ENCODE measurements at regions not wholly inside any gene's neighbourhood (a gene's known extent, or its start where the extent isn't known, plus 50 kb on each side); places are given as distances from the start of the nearest gene placed in this dataset.

DNA sequence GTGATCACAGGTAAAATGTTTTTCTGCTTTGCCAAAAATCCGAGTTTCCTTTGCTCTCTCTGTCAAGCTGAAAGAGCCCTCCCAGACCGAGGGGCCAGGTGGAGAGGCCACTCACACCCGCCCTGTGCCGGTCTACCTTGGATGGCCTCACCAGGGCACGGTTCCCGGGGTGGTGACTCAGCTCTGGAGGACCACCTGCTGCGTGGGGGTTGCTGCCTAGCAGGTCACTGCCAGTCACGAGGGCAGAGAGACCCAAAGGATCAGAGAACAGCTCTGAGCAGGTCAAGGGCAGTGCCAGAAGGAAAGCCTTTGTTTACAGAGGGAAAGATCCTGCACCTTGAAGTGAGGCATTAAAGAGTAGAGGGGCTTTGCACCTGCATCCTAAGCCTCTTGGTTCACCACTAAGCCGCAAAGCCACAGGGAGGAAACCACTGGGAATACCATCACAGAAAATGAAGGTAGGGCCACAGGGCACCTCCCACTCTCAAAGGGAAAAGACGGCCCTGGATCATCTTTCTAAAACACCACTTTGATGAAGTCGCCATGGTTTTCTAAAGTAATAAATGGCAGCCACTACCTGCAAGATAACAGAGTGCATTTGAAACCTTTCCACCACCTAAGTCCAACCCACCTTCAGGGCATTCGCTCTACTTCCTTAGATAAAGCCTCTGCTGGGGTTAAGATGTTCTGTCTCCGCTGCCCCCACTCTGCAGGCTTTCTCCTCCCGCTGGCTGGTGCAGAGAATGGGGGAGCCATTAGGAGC lies 160.3 kb upstream of the KLF14 start:
- 41% methylated on average over 4 of the region's 14 CpGs for WGBS (ENCODE audit: insufficient coverage, low coverage, low lambda C conversion rate, missing lambda C conversion rate)
- TF ChIP-seq, protein P1, sequence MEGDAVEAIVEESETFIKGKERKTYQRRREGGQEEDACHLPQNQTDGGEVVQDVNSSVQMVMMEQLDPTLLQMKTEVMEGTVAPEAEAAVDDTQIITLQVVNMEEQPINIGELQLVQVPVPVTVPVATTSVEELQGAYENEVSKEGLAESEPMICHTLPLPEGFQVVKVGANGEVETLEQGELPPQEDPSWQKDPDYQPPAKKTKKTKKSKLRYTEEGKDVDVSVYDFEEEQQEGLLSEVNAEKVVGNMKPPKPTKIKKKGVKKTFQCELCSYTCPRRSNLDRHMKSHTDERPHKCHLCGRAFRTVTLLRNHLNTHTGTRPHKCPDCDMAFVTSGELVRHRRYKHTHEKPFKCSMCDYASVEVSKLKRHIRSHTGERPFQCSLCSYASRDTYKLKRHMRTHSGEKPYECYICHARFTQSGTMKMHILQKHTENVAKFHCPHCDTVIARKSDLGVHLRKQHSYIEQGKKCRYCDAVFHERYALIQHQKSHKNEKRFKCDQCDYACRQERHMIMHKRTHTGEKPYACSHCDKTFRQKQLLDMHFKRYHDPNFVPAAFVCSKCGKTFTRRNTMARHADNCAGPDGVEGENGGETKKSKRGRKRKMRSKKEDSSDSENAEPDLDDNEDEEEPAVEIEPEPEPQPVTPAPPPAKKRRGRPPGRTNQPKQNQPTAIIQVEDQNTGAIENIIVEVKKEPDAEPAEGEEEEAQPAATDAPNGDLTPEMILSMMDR (IDR thresholded peaks at IDR 0.05), result no peak
- TF ChIP-seq POLR2A (IDR thresholded peaks at IDR 0.05), result no peak
- intact Hi-C loops (cut with DNase I), result no loop called here
- peak; percentile 79 to 81 (median 80) for ATAC-seq
- Histone ChIP-seq H3K27me3 (no peaks in the 10 kb centered on the region), H3K4me3 (no peak overlapping the region), H3K27ac (peak overlapping the region; percentile 59 to 73 (median 60)), H3K36me3 (no peaks in the 10 kb centered on the region), H3K4me1 (peaks cover 0 to 76% (median 29%) of the 10 kb centered on the region in 4 donors), H3K9me3 (no peaks in the 10 kb centered on the region)
- peak; percentile 91 to 92 (median 92) for DNase-seq

DNA sequence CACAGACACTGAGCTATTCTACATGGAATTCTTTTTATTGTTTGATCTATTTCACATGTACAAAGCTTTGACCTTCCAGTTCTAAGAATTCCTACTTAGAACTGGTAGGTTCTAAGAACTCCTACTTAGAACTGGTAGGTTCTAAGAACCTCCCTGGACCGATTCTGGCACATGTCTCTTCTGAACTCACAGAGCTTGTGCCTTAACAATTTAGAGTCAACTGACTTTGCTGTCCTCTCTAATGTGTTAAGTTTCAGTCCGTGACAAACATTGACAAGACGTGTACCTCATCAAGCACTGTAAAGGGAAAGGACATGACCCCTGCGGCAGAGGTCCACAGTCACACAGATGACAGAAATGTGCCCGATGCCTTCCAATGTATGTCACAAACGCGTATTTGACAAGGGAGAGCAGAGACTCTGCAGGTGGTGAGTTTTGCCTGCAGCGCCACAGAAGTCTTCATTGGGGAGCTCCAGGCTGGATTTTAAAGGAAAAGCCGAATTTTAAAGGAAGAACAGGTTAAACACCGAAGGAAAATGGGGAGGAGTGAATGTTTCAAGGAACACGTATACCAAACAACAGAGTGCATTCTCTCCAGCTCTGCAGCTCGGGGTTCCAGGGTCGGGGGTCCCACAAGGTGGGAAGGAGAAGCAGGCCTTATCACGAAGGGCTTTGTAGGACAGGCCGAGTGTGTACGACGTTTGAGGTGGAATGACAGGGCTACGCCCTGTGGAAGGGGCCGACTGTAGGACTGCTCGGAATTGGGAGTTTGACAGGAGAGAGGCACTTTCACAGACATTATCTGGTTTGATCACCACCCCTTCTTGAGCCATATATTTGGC lies 161.1 kb upstream of the KLF14 start:
- Histone ChIP-seq H3K4me3 (no peak overlapping the region), H3K4me1 (peaks cover 0 to 82% (median 30%) of the 10 kb centered on the region in 4 donors), H3K27ac (peak overlapping the region; percentile 59 to 73 (median 60)), H3K36me3 (no peaks in the 10 kb centered on the region), H3K9me3 (no peaks in the 10 kb centered on the region), H3K27me3 (no peaks in the 10 kb centered on the region)
- no peak for ATAC-seq
- no peak for DNase-seq
- no peak for TF ChIP-seq POLR2A (IDR thresholded peaks at IDR 0.05)
- TF ChIP-seq, protein P1 (IDR thresholded peaks at IDR 0.05), result no peak
- WGBS (ENCODE audit: insufficient coverage, low coverage, low lambda C conversion rate, missing lambda C conversion rate), result 66% methylated on average over 13 of the region's 20 CpGs
- intact Hi-C loops (cut with DNase I), result no loop called here

DNA sequence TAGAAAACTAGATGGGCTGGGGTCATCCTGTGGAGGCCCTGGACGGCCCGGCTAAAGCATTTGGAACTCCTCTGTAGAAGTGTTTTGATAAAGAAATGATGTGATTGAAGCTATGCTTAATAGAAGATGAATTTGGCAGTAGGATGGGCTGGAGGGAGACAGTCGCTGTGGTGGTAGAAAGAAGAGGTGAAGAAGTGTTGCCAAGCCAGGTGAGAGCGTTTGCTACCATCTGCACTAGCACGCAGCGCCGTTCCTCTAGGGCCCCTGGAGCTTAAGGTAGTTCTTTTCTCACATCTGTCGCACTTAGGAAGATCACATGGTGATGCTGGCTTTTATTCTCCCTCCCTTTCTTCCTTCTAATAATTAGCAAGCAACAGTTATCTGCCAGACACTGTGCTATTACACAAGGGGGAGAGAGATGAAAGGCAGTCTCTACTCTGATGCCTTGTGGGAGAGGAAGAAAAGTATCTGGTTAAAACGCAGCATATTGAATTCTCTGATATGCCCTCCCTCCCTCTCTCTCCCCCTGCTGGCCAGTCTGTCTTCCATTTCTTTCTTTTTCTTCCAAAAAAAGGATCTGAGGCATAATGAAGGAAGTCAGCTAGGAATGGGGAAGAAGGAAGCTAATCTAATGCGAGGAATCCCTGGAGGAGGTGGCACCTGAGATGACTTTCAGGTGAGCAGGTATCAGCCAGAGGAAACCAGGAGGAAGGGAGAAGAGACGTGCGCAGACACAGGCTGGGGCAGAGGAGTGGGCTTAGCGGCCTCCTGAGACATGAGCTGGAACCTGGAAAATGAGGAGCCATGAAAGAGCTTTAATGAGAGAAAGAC lies 162.3 kb upstream of the KLF14 start:
- TF ChIP-seq, protein P1 (IDR thresholded peaks at IDR 0.05), result peak in 3 of 4 donors; percentile 25 to 39 (median 33)
- TF ChIP-seq POLR2A (IDR thresholded peaks at IDR 0.05), result no peak
- peaks cover 0 to 82% (median 34%) of the 10 kb centered on the region in 4 donors for H3K4me1 ChIP-seq
- WGBS (ENCODE audit: insufficient coverage, low coverage, low lambda C conversion rate, missing lambda C conversion rate), result 59% methylated on average over 11 of the region's 13 CpGs
- H3K4me3 ChIP-seq, result no peak overlapping the region
- intact Hi-C loops (cut with DNase I), result no loop called here
- DNase-seq, result no peak
- ATAC-seq, result no peak
- peak overlapping the region in 2 of 3 donors; percentile 28 to 83 for H3K27ac ChIP-seq
- H3K27me3 ChIP-seq, result no peaks in the 10 kb centered on the region
- H3K36me3 ChIP-seq, result no peaks in the 10 kb centered on the region
- H3K9me3 ChIP-seq, result no peaks in the 10 kb centered on the region

DNA sequence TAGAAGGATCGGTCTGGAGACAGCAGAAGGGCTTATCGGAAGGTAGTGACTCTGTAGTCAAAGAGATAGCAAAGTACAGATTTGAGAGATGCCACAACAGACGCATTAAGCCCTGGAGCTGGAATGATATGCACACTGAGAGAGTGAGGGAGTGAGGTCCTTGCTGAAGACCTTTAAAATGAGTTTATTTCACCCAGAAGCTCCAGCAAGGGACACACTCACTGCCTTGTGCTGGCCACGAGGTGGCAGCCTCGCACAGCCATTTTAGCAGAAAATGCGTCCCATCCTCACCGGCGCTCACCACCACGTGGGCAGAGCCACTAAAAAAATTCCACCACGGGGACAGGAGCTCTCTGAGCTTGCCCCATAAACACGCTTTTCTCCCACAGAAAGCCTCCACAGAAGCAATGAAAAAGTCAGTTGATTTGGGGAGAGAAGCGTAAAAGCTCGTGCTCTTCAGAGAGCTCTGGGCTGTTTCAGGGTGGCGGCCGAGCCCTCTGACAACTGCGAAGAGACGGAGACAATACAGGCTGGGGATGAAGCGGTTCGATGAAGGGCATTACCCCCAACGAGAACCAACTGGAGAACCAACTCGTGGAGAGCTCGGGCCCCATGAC lies 163.0 kb upstream of the KLF14 start:
- 26% methylated on average over 14 of the region's 22 CpGs for WGBS (ENCODE audit: insufficient coverage, low coverage, low lambda C conversion rate, missing lambda C conversion rate)
- intact Hi-C loops (cut with DNase I), result no loop called here

More for the DNA sequence above, 163.0 kb upstream of the KLF14 start:
- peak; percentile 32 to 57 (median 54) for ATAC-seq
- H3K36me3 ChIP-seq, result no peaks in the 10 kb centered on the region
- H3K4me1 ChIP-seq, result peaks cover 0 to 84% (median 33%) of the 10 kb centered on the region in 4 donors
- H3K27me3 ChIP-seq, result no peaks in the 10 kb centered on the region
- H3K9me3 ChIP-seq, result no peaks in the 10 kb centered on the region
- peak overlapping the region in 2 of 3 donors; percentile 28 to 83 for H3K27ac ChIP-seq
- TF ChIP-seq, protein P1 (IDR thresholded peaks at IDR 0.05), result peak; percentile 74 to 80 (median 78)
- no peak for TF ChIP-seq POLR2A (IDR thresholded peaks at IDR 0.05)
- no peak overlapping the region for H3K4me3 ChIP-seq
- peak; percentile 77 to 80 (median 79) for DNase-seq
